ENCODE measurements at regions not wholly inside any gene's neighbourhood (a gene's known extent, or its start where the extent isn't known, plus 50 kb on each side); places are given as distances from the start of the nearest gene placed in this dataset.

GRCh38 chr5:12183003-12183402 lies 278.8 kb upstream of the CTNND2 start:
- TF ChIP-seq ATF2 (tag by site-specific recombination; IDR thresholded peaks at IDR 0.05; ENCODE audit: low read depth): no peak
- TF ChIP-seq ZNF280D (tag by site-specific recombination; IDR thresholded peaks at IDR 0.05): no peak
- TF ChIP-seq CTCF (tag by site-specific recombination; IDR thresholded peaks at IDR 0.05): no peak
- no peak for TF ChIP-seq ZNF518A (tag by site-specific recombination; conservative IDR thresholded peaks at IDR 0.05; ENCODE audit: low read depth)
- no peak for TF ChIP-seq ZBTB17 (tag by site-specific recombination; IDR thresholded peaks at IDR 0.05)
- TF ChIP-seq YY1 (tag by site-specific recombination; IDR thresholded peaks at IDR 0.05): no peak
